Hypothalamus (tissue), 51 donors: ENCODE measurements at regions not wholly inside any gene's neighbourhood (a gene's known extent, or its start where the extent isn't known, plus 50 kb on each side); places are given as distances from the start of the nearest gene placed in this dataset.
"Not testable (repeated sequence)": the region's sequence is repeated elsewhere in the genome, so short reads cannot be mapped to it uniquely, and the experiment has no call there.

Experiments used
- DNase-seq, 51 donors: peaks; one replicate each; lab custom pipeline; 2025; lab: John Stamatoyannopoulos, UW

DNA sequence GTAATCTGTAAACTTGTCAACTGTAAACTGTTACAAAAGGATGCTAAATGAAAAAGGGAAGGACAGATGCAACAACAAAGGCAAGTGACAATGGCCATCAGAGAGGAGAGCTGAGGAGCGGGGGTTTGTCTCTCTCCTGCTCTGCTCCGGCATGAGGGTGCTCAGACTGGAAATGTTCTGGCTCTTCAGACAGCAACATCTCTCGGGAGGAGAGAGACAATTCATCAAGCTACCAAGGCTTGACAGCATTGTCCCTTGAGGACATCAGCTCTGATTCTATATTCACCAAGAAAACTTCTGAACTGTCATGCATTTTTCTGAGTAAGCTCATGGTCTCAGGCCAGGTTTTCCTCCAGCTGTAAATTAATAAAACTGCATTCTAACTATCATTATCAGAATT is 408.2 kb downstream of the IGSF11 start:
- DNase-seq: no peak

DNA sequence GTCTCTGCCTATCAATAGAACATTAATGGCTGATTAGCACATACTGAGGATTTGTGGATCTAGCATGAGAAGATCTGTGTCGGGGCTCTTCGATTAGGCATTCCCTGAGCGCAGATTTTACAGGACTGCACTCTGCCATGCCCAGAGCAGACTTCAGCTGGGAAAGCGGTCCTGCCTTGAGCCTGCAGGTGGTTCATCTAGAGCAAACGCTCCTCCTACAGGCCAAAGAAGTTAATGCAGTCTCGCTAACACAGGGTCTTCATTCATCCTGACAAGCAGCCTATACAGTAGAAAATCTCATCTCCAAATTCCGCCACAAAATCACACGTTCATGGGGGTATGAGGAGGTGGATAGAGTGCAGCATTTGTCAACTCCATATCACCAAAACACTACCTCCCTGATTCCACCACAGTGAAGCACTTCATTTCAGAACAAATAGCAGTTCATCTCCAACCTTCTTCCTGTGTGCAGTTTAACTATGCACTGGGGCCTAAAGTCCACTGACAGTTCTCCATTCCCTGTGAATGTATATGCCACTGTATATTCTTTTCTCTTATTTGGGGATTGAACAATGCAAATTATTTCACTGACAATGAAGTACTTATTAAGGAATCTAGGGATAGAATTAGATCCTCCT is 405.8 kb downstream of the IGSF11 start:
- DNase-seq: peak in 46 of 51 donors; percentile 5 to 82 (median 47)

DNA sequence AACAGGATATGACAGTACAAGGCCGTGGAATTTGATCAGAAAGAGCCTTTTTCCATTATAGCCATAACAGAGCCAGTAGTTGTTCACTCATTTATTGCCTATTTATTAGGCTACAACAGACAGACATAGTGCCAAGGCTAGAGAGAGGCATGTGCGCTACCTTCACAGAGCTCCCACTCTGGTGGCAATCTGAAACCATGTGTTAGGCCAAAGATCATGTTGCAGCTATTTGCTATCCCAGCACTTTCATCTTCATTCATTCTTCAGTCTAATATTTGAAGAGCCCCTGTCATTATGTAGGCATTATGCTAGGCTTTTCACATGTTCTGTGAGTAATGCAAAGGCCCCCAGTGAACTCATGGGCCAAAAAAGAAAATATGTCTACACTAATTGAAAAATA is 404.8 kb downstream of the IGSF11 start:
- DNase-seq: no peak

DNA sequence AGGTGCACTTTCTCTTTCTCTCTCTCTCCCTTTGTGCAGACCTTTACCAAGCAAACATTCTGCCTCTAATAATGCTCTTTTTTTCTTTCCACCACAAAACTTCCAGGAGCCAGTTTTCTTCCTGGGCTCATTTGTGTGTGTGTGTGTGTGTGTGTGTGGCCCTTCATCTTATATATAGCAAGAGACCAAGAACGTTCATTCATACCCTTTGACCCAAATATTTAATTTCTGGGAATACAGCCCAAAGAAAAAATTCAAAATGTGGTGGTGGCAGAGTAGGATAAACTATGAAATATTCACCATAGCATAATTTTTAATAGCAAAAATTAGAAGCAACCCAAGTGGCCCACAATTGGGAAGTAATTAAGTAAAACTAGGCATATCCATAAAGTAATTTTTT is 398.9 kb downstream of the IGSF11 start:
- DNase-seq: no peak

DNA sequence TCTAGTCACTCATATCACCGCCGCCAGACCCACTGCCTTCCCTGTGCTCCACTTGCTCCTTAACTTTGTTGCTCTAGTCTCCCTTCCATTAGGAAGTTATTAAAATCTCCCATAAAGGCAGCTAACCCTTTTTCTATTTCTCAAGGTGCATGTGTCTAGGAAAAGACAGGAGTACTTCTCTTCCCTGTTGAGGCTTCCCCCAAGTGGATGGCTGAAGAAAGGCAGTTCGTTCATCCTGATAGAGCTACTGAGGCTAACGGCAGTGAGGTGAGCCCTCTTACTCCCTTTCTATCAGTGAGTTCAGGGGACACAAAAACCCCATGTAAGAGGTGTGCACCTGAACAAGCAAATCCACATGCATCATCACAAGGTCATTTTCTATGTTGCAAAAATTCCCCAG is 397.8 kb downstream of the IGSF11 start:
- DNase-seq: no peak

DNA sequence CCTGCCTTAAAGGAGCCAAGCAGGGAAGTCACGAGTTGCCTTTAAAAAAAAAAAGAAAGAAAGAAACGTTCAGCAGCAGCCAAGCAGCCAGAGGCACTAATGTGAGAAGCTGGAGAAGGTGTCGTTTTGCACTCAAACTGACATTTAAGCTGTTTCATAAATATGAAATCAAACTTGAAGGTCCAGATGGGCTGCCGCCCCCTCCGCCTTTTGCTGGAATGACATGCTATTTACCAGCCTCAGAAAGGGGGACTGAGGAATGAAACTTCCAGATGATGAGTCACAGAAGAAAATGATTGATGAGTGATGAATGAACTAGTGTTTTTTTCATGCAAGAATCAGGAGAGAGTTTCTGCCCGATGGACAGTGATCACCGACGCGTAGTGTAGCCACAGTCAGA is 396.8 kb downstream of the IGSF11 start:
- peak in 1 of 51 donors; percentile 17 for DNase-seq

DNA sequence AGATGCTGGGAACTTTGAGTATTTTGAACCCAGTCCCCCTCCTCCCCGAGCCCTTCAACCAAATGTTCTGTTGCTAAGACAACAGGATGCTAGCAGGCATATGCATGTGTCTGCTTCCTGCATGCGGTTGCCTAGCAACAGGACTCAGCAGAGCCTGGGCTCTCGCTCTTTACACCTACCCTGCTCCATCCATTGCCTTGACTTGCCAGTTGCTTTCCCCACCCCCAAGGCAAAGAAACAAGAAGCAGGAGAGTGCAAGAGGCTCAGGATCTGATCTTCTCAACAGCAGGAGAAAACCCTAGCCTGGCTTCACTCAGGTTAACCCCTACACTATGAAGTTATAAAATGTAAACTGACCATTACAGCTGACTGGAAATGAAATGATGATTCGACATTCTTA is 393.0 kb downstream of the IGSF11 start:
- peak in 37 of 51 donors; percentile 1 to 76 (median 29) for DNase-seq

DNA sequence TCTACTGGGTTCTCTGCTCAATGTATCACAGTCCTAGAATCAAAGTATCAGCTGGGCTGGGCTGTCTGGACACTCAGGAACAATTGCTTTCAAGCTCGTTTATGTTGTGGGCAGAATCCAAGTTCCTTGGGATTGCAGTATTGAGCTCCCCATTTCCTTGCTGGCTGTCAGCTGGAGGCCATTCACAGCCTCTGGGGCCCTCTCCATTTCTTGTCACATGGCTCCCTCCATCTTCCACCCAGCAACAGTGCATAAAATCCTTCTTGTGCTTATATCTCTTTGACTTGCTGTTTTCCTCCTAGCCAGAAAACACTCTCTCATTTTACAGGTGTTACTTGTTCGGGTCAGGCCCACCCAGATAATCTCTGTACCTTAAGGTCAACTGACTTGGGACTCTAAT is 363.5 kb downstream of the IGSF11 start:
- DNase-seq: no peak

DNA sequence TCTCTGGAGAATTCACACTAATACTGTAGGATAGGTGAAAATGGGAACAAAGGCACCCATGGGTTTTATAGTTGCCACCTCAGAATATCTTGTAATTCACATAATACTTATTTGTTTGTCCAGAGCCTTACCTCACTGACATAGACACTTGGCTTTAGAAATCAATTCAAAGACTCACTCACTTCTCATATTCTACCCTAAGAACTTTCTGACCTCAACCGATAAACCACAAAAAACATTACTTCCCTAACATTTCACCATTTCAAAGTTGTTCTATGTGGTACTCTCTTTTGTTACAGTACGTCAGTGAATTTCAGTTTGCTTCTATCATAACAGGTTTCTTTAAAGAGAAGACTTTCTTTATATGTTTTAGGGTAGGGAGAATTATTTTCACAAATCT is 359.3 kb downstream of the IGSF11 start:
- DNase-seq: no peak

DNA sequence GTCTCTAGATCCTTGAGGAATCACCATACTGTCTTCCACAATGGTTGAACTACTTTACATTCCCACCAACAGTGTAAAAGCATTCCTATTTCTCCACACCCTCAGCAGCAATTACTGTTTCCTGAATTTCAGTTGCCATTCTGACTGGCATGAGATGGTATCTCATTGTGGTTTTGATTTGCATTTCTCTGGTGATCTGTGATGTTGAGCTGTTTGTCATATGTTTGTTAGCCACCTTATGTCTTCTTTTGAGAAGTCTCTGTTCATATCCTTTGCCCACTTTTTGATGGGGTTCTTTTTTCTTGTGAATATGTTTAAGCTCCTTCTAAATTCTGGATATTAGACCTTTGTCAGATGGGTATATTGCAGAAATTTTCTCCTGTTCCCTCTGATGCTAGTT is 356.0 kb downstream of the IGSF11 start:
- not testable (repeated sequence) for DNase-seq

DNA sequence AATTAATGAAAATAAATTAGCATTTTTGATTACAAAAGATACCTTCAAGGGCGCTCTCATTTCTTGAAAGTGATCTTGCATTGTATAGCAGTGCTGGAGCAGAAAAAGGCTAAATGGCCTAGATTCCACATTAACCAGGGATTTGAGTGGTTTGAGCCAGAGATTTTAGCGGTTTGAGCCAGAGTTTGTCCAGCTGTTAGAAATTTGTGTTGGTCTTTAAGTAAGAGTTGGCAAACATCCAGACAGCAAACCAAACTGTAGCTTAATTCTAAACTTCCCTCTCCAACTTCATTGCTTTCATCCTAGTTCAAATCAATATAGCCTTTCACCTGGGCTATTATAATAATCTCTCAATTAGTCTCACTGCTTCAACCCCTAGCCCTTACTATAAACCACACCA is 351.7 kb downstream of the IGSF11 start:
- no peak for DNase-seq

DNA sequence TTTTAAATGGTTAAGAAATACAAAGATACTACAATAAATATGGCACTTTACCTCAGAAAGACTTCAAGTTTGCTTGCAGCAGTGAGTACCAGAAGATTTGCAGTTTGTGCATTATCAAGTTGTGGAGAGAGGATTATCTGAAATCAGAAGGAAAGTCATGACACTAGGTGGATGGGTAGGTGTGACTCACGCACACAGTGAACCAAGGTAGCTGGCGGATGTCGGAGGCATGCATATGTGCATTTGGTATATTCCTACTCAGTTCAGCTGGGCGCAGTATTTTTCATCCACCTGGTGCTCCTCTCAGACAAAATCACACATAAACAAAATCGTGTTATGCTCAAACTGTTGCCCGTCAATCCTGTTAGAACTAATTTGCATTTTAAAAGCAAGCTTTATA is 351.0 kb downstream of the IGSF11 start:
- no peak for DNase-seq

DNA sequence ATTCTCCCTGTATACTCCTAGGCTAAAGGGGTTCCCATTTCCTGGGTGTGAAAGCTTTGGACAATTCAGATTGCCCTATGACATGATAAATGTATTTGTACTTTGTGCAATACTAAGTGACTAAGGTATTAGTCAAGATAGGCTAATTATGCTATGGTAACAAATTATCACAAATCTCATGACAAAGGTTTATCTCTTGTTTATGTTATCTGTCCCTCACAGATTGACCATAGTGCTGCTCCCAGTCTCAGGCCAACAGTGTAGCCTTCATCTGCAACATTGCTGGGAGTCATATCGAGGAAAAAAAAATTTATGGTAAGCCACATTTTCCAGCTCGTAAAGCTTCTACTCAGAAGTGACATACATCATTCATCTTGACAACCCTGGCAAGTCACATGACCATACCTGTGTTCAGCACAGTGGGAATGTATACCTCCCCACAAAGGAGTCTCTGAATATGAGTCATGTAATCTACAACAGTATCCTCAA is 346.2 kb downstream of the IGSF11 start:
- no peak for DNase-seq

DNA sequence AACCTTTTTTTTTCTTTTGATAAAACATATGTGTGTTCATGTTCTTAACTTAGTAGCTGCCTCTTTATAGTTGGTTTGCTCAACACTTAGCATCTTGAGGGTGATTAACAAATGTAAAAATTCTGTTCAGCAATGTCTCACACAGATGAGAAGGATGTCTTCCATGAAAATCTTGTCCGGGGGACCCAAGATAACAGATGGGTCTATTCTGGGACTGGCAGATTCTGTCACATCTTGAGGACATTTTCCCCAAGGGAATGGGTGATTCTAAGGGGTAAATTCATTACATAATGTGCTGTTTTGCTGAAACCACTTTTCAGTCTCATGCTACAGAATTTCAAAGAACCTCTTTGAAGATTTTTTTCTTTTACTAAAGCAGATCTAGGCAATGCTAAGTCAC is 342.2 kb downstream of the IGSF11 start:
- DNase-seq: no peak

DNA sequence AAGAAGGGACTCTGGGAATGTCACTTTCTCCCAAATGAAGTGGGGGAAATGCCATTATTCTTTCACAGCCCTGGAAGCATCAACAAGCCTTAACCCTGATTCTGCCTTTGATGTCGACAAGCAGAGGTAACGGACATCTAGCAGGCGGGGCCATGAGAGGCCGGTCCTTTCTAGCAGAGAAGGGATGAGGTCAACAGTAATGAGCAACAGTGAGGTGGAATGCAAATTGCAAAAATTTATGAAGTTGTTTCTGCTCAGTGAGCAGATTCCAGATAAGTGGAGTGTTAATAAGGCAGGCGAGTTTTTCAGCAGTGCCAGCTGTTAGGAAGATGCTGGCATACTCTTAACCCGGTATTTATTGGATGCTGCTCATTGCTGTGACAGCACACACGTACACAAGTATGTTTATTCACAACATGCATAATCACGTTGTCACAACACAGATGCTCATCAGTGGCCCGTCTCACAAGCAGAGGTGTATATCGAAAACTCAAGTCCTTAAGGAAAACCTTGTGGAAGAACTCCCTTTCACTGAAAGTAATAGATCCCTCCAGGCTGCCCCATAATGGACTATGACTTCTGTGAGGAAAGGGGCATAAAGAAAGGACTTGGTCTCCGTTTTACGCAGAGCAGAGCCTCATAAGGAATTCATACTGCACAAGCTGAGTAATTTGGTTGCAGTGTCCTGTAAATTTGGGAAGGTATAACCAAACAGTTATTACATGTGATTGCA is 329.0 kb downstream of the IGSF11 start:
- no peak for DNase-seq

DNA sequence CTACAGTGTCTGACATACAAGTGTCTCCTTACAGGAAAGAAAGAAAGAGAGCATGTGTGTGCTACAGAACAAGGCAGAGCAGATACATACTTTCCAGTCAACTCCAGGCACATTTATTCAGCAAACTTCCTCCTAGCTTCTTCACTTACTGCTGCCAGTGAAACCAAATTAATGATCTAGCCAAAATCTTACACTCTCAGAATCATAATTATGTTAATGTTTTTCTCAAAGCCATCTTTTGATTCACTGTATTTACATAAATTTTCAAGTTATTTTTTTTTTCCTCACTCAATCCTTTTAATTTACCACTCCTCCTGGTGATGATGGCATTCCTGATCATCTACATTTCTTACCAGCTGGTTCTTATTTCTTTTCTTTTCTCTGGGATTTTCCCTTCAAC is 326.7 kb downstream of the IGSF11 start:
- DNase-seq: no peak

DNA sequence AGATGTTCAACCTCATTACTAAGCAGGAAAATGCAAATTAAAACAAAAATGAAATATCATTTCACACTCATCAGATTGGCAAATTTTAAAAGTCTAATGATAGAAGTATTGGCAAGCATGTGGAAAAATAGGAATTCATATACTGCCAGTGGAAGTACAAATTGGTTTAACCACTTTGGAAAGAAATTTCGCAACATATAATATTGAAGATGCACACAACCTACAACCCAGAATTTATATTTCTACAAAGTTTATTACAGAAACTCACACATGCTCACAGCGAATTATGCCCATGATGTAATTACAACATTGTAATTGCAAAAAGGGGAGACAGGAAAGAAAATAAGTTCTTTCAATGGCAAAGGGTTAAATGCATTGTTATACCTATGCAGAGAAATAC is 324.1 kb downstream of the IGSF11 start:
- DNase-seq: no peak

DNA sequence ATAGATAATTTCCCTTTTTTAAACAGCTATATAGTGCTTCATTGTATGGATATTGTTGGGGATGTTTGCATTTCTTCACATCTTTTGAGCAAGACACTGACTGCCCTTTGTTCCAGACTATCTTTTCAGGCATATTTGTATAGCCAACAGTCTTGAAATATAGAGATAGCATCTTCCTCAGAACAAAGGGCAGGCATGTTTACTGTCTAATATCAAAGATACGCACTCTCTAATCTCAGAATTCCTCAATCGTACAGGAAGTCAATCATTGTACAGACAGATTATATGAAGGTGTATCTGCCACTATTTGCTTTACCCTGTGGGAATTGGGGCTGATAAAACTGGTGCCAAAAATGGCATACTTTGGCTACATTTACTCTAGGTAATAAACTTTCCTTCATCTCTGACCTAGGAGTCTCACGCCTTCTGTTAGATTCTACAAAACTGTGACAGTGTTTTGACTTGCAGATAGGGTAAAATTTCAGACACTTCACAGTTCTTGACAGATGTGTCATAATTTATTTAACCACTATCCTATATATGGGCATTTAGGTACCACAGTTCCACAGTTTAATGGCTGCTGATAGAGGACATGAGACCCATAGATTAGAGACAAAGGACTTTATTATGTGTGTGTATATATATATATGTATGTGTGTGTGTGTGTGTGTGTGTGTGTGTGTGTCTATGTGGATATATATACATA is 321.0 kb downstream of the IGSF11 start:
- no peak for DNase-seq

DNA sequence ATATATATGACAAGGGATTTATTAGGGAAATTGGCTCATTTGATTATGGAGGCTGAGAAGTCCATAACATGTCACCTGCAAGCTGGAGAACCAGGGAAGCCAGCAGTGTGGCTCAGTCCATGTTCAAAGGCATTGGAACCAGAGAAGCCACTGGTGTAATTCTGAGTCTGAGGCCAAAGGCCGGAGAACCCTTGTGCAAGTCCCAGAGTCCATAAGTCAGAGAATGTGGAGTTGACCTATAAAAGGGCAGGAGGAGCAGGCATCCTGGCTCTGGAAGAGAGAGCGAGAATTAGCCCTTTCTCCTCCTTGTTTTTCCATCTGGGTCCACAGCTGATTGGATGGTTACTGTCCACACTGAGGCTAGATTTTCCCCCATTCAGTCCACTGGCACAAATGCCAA is 319.8 kb downstream of the IGSF11 start:
- no peak for DNase-seq

DNA sequence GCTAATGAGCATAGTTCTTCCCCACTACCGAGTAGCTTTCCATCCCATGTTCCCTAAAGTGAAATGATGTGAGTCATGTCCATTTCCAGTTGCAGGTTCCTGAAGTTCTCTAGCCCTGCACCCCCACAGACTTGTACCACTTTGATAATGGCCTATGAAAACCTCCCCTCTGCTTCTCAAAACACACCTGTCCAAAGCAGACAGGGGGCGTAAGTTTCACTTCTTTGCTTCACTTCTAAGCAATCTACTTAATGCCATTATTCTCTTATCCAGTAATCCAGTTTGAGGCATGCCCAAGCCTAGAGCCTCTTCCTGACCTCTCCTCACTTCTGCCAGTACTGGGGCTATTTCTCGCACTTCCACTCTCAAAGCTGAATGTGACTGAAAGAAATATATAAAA is 305.1 kb downstream of the IGSF11 start:
- DNase-seq: no peak

DNA sequence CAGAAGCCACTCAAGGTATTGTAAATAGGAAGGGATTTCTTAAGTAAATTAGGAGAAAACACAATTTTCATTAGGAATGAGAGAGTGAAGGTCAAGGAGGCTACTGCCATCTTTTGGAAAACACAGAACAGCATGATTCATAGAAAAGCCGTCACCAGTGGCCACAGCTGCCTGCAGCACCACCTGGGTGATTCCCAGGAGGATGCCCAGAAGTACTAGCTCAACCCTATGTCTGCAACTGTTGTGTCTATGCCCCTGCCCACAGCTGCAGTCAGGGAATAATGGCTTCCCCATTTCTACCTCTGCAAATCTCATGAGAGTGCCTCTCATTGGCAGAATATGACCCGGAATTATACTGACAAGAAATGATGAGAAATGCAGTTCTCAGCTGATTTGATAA is 300.0 kb downstream of the IGSF11 start:
- no peak for DNase-seq

DNA sequence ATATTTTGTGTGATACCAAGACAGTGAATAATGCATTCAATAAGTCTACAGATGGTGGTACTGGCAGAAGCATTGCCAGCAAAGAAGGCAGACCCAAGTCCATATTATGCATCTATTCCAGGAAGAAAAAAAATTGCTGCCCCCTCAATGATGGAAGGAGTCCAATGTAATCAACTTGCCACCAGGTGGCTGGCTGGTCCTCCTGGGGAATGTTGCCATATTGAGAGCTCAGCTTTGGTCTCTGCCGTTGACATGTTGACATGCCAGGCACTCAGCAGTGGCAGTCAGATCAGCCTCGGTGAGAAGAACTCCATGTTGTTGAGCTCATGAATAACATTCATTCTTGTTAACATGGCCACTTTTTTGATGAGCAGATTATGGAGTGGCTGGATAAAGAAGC is 298.5 kb downstream of the IGSF11 start:
- no peak for DNase-seq
